NCI-H774 (cell line): ENCODE measurements at regions not wholly inside any gene's neighbourhood (a gene's known extent, or its start where the extent isn't known, plus 50 kb on each side); places are given as distances from the start of the nearest gene placed in this dataset.
"Not testable (repeated sequence)": the region's sequence is repeated elsewhere in the genome, so short reads cannot be mapped to it uniquely, and the experiment has no call there.

Source experiments
- DNase-seq: peaks from one replicate; lab custom pipeline; 2025; lab: John Stamatoyannopoulos, UW

DNA sequence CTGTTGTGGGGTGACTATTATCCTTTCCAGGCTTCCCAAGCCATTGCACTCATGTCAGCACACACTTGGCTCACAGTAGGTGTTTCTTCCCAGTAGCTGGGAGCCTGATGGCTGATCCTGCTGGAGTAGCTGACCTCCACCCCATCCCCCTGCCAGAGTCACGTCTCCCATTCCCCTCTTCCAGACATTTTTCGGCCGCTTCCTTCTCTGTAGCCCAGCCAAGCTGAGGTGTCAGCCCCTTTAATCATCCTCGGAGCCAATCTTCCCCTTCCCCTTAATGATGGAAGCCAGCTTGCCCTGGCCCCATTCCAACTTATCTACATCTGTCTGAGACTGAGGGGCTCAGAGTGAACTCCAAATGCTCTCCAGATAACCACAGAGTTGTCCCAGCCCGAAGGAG, 550.7 kb downstream of the MN1 start:
- no peak for DNase-seq

DNA sequence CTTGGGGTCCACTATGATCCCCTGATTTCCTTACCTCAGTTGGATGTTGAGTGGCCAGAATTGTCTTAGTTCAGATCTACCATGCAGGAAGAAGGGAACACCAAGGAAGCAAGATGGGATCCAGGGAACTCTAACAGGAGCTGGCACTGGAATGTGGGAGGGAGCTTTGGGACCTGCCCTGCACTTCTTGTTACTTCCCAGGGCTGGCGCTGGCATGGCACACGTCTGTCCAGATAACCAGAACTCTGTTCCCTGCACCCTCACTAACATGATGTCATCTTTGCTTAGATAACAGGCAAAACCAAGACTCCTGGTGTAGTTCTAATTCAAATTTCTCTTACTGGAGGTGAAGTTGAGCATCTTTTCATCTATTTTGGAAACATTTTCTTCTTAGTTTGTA, 550.0 kb downstream of the MN1 start:
- DNase-seq: no peak

DNA sequence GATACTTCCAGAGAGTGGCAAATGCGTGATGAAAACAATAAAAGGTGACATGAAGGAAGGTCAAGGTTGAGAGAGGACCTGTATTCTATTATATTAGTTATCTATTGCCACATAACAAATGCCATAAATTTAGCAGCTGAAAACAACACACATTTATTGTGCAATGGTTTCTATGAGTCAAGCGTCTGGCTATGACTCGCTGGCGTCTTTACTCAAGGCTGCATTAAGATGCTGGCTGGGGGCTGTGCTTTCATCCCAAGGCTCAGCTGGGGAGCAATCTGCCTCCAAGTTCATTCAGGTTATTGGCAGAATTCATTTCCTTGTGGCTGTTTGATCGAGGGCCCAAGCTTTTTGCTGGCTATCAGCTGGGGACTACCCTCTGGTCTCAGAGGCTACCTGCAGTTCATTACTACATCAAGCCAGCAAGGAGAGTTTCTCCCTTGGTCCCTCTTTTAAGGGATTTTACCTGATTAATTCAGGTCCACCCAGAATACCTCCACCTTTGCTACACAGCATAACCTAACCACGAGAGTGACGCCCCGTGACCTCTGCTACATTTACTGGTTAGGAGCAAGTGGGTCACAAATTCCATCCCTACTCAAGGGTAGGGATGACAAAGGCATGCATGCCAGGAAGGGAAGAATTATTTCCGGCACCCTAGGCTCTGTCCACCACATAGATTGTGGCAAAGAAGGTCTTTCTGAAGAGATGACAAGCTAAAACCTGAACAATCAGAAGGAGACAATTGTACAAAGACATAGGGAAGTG, 549.1 kb downstream of the MN1 start:
- DNase-seq: no peak

DNA sequence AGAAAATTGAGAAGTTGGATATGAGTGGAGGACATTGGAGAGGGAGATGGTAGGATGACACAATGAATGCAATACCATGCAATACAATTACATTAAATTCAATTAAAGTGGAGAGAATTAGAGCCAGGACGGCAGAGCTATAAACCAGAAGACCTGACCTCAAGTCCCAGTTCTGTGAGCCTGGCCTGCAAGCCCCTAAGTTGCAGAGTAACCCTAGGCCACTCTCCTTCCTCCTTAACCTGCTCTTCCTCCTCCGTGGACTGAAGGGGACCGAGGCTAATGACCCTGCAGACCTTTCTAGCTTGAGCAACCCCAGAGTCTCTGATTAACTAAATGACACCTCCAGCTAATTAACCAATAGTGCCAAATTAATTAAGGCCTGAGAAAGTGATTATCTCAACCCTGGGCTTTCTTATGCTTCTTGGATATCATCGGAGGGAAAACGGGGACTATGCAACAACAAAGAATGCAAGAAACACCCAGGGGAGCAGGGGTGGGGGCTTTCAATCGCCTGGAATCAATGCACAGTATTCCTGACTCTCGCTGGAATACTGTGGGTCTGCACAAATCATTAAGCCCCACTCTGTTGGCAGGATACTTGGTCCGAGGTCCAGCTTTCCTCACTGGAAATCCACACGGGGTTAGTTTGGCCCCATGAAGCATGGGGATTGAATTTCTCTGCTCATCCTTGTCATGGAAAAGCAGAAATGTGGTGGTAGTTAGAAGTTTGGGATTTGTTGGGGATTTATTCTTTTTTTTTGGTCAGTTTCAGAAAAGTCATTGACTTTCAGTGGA, 548.3 kb downstream of the MN1 start:
- DNase-seq: no peak

DNA sequence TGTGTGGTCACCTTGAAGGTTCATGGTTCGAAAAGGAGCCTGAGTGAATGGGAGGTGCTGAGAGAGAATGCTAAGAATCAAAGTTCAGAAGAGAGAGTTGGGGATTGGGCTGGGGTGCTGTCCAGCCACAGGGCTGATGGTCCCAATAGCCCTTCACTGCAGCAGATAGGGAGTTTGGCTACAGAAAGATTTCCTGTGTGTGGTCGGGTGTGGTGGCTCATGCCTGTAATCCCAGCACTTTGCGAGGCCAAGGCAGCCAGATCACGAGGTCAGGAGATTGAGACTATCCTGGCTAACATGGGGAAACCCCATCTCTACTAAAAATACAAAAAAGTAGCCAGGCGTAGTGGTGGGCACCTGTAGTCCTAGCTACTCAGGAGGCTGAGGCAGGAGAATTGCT, 547.5 kb downstream of the MN1 start:
- DNase-seq: not testable (repeated sequence)

DNA sequence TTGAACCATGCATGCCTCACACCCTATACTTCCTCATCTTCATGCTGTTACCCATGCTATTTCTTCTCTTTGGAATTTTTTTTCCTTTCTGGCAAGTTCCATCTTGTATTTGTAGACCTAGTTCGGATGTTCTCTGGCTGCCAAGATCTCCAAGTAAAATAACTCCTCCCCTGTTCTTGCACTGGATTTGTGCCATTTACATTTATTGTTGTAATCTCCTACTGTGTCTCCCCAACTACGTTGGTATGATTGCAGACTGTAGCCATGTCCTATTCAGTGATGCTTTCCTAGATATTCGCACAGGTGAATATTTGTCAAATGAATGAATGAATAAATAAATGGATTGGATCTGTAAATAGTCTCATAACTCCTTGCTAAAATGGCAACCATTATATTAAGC, 546.0 kb downstream of the MN1 start:
- DNase-seq: no peak

DNA sequence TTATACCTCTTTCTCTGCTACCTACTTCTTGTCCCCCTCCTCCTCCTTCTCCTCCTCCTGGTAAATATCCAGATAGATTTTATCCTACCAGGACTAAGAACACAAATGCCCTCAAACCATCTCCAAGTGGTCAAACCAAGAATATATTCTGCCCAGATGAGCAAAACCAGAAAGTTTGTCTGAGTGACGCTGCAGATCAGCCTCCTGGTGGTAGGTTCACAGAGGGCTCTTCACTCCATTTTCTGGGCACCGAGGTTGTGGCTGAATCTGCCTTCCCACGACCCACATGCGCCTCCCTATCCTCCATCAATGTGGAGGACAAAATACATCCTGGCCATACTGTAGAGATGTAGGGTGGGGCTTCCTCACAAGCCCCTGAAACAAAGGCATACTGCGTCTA, 543.6 kb downstream of the MN1 start:
- no peak for DNase-seq

DNA sequence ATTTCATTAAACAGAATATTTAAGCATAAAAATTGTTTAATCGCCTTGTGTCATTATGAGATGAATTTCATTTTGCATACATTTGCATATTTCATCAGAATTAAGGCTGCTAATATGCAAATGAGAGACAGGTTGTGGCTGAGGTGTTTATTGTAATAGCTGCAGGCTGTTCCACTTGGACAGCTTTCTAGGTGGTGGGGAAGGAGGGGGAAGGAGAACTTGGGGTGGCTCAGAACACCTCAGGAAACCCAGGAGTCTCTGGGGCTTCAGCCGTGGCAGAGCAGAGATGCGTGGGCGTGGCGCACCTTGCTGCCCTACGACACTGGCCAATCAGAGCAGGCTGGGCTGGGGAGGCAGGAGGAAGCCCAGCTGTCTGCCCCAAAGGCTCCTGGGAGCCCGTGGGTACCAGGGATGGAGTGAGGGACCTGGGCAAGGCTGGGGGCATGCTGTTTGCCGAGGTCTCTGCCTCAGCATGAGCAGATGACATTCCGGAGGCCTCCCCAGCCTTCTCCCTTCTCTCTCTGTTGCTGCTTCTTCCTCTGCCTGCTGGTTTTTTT, 542.9 kb downstream of the MN1 start:
- DNase-seq: no peak

DNA sequence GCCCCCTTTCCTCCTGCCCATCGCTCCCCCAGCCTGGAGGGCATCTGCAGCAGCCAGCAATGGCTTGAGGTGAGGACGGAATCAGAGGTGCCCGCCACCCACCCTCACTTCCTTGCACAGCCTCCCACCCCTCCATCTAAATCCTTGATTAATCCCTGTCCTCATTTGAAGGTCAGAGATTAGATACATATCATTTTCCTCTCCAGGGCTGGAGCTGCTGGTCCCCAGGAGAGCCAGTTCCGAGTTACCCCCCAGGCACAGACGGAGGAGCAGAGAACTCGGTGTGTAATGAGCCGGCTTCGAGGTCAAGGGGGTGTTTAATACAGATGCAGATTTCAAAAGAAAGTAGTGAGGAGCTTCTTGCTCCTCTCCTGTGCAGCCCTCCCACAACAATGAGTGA, 542.1 kb downstream of the MN1 start:
- DNase-seq: no peak

DNA sequence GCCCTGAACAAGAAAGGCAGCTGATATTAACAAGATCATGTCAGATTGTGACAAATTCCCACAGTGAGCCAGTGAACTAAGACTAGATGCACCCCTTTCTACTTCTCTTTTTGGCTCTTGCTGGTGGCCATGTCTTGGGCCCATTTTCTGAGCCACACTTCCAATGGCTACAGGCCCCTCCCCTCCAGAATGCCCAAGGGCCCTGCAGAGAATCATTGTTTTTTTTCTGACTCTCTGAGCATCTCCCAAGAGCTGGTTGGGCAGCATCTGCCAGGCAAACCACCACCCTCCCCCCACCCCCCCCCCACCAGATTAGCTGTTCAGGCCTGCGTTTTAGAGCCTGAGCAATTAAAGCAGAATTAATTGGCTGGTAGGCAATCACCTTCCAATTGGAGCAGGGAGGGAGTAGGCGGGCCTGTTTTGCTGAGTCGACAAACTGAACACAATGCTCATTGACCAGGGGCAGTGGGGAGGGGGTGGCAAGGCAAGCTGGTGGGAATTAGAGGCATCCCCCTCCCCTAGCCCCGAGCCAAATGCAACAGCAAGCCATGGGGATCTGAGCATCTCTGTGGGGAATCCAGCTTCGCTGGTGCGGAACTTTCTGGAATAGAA, 541.4 kb downstream of the MN1 start:
- DNase-seq: no peak

DNA sequence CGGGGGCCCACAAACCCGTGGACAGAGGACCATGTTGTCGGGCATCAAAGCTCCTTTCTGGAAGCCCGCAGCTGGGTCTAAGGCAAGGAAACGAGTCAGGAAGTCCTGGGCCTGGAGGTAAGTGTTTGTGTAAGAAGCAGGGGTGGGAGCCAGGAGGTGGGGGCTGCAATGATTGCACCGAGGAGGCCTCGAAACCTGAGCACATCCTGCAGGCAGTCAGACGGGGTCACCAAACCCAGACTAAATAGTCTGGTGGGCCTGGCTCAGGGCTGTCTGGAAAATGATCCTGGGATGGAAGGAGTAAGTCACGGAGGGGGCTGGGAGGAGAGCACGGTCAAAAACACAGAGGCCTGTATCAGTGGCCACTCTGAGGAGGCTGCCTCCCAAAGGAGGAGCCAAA, 539.2 kb downstream of the MN1 start:
- DNase-seq: no peak

DNA sequence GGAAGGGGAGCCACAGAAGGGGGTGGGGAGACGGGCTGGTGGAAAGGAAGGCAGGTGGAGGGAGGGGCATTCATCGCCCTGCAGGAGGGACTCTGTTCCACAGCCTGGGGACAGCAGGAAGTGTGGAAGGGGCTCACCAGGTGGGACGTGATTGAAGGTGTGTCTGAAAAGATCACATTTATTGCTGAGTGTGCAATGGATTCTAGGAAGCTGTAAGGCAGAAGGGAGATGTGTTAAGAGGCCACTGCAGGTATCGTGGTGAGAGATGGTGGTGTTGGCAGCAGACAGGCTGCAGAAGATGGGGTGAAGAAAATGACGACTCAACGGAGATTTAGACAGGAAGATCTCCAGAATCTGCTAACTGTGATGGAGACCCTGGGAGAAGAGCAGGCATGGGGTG, 537.4 kb downstream of the MN1 start:
- DNase-seq: no peak

DNA sequence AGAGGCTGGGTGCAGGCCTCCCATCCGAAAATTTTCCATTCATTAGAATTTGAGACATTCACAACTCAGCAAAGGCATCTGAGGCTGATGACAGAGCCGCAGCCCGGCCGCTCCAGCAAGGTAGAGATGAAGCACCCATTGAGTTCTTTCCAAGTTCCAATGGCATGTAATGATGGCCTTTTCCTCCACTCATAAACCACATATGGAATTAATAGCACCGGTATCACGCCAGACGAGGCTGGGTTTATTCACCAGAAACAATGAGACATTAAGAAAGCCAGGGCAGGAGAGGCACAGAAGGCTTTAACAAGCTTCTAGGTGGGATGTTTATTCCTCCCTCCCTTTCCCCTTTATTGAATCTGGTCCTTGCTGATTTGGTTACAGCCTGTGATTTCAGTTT, 534.4 kb downstream of the MN1 start:
- no peak for DNase-seq

DNA sequence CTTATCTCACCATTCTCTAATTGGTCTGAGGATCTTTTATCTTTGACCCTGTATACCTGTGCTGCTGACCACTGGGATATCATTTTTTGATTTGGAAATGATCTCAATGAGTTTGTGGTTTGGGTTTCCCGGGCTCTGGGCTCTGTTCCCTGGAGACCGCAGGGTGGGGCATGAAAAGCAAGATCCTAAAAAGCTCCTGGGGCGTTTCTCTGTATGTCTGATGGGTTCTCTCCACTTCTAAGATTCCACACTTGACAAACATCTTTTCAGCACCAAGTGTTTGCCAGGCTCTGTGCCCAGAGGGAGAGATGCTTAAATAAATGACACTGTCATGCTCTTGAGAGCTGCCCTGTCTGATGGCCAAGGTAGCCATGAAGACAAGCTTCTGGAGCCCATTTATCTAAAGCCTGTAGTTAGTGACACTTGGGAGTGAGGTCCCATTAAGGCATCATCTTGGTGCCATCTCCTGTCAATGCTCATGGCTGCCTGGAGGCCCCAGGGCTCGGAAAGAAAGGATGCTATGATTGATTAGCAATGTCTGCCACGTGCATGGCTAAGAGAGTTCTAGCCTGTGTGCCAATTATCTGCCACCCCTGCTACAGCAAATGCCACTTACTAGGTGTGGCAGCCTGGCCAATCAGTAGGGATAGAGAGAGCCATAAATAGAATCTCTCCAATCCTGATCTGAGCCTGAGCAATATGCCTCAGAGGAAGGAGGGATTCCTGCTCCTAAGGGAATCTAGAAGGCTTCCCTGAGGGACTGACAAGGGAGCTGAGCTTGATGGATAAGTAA, 531.6 kb downstream of the MN1 start:
- DNase-seq: no peak

DNA sequence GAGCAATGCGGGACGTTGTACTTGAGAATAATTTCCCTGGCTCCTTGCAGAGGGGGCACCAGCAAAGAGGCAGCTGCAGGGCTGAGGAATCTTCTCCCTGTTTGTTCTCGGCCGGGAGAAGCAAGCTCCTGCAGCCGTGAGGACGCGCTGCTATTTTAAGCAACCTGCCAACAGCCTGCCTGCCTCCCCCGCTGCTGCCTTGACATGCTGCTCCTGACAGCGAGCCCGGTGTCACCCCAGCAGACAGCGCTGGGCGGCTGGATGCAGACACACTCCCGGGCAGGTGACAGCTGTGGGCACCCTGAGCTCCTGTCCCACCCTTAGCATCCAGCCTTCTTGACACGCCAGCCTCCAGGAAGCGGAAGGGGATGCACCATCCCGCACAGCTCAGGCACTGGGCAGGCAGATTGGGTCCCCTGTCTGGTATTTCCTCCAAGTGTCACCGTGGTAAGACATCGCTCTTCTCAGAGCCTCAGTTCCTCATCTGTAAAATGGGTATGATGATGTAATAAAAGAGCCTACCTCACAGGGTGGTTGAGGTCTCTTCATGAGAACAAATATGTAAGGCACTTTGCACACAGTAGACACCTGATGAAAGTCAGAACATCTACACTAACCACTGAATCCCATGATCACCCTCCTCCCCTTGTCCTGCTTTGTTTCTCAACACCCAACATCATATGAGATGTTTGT, 530.6 kb downstream of the MN1 start:
- DNase-seq: no peak

DNA sequence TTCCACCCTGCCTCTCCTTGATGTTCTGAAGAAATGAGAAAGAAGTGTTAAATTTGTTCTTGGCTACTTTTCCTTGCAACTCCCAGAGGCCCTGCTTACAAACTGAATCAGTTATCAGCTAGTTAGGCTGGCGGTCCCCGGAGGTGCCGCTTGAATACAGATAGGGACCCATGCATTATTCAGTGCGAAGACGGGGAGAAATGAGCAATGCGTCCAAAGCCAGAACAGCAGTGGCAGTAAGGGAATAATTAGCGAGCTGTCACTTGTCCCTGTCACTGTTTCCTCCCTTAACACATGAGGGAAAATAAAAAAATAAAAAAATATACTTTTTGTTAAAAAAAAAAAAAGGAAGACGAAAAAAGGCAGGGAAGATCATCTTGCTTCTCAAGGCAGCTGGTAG, 528.1 kb downstream of the MN1 start:
- no peak for DNase-seq

DNA sequence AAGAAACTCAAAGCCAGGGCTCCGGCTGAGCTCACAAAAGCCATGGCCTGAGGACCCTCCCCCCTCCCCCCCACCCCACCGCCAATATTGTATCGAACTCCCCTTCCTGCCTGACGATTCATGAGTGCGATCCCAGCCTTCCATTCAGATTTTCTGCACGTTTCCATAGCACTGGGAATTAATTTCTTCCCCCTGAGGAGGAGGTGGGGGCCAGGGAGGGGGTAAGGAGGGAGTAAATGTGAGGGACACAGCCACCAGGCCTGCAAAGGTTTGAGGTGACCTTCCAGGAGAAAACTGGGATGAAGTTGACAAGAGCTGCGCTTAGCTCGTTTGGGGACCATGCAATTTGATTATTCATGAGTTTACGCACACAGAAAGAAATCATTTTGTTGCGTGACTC, 527.7 kb downstream of the MN1 start:
- DNase-seq: no peak

DNA sequence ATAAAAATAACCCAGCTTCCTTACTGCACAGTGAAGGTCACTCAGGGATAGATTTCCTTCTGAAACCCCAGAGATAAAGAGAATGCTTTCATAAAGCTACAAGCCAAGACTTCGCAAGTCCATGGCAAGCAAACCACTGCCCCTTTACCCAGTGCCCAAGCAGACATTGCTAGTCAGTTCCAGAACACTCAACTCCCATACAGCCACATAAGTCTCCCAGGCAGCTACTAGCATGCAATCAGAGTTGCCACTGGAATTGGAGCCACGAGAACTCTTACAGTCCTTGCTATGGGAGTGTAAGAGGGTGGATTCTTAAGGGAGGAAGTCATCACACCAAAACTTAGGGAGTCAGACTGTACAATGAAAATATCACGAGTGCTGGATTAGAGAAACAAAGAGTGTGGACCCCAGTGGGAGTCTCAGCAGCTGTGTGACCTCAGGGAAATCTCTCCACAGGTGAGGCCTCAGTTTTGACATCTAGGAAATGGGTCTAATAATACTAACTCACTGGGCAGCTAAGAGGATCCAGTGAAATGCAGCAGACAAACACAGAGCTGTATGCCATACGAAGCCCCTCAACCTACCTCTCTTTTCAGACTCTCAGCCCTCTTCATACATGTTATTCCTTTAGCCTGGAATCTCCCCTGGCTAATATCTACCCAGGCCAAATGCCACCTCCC, 526.6 kb downstream of the MN1 start:
- no peak for DNase-seq

DNA sequence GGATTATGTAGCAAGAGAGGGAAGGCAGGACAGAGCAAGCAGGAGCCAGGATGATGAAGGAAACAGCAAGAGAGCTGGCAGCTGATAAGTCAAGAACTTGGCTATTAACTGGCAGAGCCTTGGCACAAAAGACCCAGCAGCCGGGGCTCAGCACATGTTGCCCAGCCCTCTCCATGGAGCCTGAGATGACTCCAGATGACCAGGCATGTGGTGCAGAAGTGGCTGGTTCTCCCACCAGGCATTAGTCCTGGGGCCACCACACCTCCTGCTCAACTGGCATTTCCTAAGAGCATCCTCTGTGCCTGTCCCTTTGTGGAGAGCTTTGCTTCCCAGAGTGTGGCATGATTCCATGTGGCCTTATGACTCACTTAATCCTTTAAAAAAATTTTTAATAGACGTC, 522.6 kb downstream of the MN1 start:
- DNase-seq: no peak

DNA sequence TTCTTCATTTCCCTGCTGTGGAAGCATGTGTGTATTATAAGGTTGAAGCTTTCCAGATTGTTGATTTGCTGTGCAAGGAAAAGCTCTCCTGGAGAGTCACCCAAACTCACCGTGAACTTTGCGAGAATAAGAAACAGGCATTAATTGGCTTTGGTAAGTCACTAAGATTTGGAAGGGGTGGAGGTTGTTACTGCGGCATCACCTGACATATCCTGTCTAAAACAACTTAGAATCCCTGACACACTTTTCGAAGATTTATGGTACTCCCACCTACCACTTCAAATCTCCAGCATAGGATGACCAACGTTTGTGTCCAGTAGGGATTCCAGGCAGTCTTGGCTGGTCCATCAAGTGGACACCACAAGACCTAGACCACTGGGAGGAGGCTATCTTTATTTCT, 518.3 kb downstream of the MN1 start:
- DNase-seq: no peak

DNA sequence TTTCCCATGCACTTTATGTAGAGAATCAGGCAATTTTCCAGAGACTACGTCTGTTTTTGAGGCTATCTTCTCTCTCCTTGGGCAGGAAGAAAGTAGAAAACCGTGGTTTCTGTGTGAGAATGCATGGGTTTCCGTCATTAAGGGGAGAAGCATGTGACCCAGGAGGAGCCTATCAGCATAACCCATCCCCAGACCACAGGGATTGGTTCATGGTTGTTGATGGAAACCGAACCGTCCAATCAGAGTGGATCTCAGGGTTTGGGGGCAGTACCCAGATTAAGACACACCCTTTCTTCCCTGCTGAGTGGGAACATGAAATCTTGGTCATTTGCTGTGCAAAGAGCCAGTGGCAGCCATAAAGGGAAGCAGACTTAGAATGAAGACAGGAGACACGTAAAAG, 517.8 kb downstream of the MN1 start:
- no peak for DNase-seq
